GM21423 (cell line): ENCODE measurements at regions not wholly inside any gene's neighbourhood (a gene's known extent, or its start where the extent isn't known, plus 50 kb on each side); places are given as distances from the start of the nearest gene placed in this dataset.
"Not testable (repeated sequence)": the region's sequence is repeated elsewhere in the genome, so short reads cannot be mapped to it uniquely, and the experiment has no call there.

Source experiments
- ATAC-seq: cut with Tn5 transposase; IDR thresholded peaks from one replicate; pipeline ENCODE4 v1.9.1; 2021; ENCODE audit warnings: mild to moderate bottlenecking, moderate library complexity; ENCODE audit not compliant: unreplicated experiment

DNA sequence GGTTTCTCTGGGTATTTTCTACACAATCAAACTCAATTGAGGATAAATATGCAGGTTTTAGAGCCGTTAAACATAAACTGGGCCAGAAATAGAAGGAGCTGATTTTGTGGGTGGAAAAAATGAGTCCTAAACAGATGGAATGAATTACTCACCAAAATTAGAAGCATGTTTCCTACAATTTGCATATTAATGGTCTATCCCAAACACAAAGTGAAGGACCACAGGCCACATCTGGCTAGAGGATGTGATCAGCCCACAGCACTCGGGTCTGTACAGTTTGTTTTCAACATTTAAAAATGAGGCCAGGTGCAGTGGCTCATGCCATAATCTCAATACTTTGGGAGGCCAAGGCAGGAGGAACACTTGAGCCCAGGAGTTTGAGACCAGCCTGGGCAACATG, 296.3 kb downstream of the PREX1 start:
- ATAC-seq, result no peak

DNA sequence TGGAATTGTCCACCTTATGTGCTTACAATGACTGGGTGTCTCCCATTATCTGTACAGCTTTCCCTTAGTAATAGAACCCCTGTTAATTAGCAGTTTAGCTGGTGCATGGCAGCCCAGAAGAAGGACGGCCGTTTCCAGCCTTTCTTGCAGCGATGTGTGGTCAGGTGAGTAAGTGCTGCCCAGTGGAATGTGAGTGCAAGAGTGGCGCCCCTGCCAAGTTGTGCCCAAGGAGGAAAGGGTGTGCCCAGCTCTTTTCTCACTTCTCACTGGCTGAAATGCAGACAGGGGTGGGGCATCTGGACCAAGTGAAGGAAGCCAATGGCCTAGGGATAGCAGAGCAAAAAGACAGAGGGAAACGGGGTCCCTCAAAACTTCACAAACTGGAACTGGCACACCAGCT, 296.8 kb downstream of the PREX1 start:
- no peak for ATAC-seq

DNA sequence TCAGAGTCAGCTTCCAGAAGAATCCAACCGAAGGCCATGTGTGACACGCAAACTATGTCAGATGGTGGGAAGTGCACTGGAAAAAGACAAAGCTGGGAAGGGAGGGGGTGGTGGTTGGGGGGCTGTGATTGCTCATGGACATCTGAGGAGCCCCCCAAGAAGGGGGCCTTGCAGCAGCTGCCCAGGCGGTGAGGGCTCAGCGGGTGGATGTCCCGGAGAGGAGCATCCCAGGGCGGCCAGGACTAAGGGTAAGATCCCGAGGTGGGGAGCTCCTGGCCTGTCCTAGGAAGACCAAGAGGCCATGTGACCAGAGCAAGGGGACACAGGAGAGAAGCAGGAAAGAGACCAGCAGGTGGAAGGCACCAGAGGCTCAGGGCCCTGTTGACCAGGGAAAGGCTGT, 299.5 kb downstream of the PREX1 start:
- no peak for ATAC-seq

DNA sequence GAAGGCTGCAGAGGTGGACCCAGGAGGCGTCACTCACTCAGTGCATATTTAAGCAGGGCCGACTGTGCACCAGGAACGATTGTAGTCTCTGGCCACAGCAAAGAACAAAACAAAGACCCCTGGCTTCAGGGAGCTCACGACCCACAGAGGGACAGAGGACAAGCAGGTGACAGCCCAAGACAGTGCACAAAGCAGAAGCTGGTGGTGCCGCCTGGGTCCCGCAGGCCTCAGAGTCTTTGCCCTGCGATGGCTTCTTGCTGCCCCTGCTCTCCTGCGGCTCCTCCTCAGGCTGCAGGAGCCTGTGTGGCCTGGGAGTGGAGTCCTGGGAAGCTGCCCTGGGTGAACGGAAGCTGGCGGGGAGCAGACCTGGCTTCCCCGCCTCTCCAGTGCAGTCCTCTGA, 300.0 kb downstream of the PREX1 start:
- ATAC-seq, result no peak

DNA sequence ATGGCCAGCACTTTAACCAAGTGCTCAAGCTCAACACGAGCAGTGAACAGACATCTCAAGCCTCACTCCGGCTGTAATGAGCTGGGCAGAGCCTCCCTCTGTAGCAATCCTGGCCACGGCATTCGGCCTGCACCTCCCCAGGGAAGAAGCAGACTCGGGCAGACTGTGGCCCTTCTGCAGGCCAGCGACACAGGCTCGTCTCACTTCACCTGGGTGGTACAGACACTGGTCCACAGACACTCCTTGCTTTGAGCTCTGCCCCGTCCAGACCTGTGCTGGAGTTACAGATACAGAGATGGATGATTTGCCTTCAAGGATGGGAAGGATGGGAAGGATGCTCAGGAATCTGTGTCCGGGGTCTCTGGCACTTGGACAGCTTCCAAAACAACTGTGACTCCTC, 300.9 kb downstream of the PREX1 start:
- ATAC-seq, result no peak

DNA sequence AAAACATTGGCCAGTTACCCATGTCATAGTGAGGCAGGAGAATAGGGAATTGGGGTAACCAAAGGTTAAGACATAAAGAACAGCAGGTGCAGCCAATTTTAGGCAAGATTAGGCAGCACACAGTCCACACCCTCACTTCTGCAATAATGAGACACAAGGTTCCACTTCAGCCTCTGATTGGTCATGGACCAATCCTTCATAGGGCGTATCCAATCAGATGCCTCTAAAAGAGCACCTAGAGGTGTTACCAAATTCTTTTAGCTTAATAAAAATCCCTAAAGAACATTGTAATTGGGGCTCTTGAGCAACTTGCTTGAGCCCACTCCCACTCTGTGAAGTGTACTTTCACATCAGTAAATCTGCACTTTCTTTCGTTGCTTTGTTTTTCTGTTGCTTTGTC, 302.4 kb downstream of the PREX1 start:
- ATAC-seq, result no peak

DNA sequence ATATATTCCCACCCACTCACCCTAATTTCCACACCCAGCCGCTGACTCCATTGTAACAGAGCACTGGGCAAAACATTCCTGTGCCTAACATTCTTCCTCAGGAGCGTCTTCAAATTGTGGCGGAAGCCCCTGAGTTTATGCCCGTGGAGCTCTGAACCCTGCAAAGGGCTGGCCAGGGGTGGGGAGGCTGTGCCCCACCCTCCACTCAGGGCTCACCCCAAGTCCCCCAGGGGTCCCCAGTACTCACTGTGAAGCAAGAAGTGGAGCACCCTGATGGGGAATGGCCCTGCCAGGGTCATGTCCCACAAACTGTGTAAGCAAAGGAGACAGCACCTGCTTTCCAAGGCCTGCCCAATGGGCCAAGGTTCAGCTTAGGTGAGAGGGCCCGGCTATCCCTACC, 303.2 kb downstream of the PREX1 start:
- ATAC-seq, result no peak

DNA sequence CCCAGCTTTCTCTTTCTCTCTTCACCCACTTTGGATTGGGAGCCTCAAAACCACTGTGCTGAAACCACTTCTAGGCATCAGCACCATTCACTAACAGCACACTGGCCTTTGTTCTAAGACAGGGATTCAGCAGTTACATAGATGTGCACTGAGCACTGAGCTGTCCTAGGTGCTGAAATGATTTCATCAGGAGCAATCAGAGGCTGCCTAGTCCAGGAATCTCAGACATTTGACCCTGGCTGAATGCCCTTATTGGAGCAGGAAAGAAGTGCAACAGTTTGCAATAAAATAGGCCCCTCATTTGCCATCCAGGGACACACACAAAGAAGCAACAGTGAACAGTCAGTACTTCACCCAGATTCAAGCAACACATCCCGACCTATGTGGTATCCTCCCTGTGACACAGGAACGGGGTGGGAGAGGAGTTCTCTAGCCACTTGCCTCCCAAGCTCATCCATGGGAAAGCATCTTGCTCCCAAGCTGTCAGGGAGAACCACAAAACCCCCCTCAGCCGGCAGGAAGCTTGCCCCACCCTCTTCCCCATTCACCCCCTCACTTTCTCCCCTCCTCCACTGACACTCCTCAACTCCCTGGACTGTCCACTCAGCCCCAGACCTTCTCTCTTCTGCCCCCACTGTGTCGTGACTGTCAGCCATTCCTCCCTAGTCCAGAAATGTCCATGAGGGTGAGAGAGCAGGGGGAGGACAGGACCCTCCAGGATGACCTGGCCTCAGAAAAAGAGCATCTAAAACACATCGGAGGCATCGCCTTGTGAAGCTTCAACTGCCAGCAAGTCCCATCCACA, 304.4 kb downstream of the PREX1 start:
- no peak for ATAC-seq

DNA sequence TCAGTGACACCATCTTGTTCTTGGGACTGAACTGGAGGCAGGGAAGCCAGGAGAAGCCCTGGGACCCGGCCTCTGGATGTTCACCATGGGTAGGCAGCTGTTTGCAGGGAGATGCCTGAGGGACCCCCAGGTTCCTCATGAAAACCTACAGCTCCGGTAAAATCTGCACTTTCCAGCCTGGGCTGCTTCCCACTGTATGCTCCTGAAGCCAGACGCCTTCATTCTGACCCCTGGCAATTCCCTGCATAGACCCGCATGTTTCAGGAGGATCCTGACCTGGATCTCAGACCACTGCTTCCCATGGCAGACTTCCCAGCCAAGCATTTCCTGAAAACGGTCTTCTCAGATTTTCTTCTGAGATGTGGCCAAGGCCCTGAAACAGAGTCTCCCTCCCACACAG, 306.7 kb downstream of the PREX1 start:
- ATAC-seq, result no peak

DNA sequence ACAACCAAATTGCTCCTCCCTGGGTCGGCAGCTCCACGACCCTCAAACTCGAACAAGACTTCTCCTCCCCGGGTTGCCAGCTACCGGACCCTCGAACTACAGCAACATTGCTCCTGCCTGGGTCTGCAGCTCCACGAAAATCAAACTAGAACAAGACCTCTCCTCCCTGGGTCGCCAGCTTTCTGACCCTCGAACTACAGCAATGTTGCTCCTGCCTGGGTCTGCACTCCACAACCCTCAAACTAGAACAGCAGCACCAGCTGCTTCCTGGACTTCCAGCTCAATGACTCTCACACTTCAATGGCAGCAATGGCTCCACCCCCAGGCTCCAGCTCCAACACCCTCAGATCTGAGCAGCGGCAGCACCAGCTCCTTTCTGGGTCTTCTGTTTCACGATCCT, 311.6 kb downstream of the PREX1 start:
- ATAC-seq, result not testable (repeated sequence)

DNA sequence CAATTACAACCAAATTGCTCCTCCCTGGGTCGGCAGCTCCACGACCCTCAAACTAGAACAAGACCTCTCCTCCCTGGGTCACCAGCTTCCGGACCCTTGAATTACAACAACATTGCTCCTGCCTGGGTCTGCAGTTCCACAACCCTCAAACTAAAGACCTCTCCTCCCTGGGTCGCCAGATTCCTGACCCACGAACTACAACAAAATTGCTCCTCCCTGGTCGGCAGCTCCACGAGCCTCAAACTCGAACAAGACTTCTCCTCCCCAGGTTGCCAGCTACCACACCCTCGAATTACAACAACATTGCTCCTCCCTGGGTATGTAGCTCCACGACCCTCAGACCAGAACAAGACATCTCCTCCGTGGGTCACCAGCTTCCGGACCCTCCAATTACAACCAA, 313.2 kb downstream of the PREX1 start:
- not testable (repeated sequence) for ATAC-seq

DNA sequence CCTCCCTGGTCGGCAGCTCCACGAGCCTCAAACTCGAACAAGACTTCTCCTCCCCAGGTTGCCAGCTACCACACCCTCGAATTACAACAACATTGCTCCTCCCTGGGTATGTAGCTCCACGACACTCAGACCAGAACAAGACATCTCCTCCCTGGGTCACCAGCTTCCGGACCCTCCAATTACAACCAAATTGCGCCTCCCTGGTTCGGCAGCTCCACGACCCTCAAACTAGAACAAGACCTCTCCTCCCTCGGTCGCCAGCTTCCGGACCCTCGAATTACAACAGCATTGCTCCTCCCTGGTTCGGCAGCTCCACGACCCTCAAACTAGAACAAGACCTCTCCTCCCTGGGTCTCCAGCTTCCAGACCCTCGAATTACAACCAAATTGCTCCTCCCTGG, 315.3 kb downstream of the PREX1 start:
- ATAC-seq, result not testable (repeated sequence)

DNA sequence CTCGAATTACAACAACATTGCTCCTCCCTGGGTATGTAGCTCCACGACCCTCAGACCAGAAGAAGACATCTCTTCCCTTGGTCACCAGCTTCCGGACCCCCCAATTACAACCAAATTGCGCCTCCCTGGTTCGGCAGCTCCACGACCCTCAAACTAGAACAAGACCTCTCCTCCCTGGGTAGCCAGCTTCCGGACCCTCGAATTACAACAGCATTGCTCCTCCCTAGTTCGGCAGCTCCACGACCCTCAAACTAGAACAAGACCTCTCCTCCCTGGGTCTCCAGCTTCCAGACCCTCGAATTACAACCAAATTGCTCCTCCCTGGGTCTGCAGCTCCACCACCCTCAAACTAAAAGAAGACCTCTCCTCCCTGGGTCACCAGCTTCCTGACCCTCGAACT, 322.7 kb downstream of the PREX1 start:
- ATAC-seq, result not testable (repeated sequence)

DNA sequence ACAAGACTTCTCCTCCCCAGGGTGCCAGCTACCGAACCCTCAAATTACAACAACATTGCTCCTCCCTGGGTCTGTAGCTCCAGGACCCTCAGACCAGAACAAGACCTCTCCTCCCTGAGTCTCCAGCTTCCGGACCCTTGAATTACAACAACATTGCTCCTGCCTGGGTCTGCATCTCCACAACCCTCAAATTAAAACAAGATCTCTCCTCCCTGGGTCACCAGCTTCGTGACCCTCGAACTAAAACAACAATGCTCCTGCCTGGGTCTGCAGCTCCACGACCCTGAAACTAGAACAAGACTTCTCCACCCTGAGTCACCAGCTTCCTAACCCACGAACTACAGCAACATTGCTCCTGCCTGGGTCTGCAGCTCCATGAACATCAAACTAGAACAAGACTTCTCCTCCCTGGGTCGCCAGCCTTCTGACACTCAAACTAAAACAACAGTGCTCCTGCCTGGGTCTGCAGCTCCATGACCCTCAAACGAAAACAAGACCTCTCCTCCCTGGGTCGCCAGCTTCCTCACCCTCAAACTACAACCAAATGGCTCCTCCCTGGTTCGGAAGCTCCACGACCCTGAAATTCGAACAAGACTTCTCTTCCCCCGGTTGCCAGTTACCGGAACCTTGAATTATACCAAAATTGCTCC, 324.5 kb downstream of the PREX1 start:
- ATAC-seq, result no peak

DNA sequence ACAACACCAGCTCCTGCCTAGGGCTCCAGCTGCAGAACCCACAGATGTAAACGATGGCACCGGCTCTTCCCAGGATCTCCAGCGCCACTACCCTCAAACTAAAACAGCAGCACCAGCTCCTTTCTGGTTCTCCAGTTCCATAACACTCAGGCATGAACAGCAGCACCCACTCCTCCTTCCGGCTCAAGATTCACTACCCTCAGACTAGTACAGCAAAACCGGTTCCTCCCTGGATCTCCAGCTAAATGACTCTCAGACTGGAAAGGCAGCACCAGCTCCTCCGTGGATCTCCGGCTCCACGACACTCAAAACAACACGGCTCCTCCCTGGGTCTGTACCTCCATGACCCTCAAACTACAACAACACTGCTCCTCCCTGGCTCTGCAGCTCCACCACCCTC, 325.0 kb downstream of the PREX1 start:
- ATAC-seq, result no peak

DNA sequence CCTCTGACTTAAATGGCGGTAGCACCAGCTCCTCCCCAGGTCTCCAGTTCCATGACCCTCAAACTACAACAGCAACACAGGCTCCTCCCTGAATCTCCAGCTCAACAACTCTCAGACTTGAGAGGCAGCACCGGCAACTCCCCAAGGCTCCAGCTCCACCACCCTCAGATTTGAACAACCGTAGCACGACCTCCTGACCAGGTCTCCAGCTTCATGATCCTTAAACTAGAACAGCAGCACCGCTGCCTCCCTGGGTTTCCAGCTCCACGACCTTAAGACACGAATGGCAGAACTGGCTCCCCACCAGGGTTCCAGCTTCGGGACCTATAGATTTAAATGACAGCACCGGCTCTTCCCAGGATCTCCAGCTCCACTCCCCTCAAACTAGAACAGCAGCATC, 325.8 kb downstream of the PREX1 start:
- no peak for ATAC-seq

DNA sequence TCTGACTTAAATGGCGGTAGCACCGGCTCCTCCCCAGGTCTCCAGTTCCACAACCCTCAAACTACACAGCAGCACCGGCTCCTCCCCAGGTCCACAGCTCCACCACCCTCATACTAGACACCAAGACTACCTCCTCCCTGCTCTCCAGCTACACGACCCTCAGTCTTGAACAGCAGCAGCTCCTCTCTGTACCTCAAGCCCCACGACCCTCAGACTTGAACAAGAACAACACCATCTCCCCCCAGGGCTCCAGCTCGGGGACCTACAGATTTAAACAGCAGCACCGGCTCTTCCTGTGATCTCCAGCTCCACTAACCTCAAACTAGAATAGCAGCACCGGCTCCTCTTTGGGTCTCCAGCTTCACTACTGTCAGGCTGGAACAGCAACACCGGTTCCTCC, 326.9 kb downstream of the PREX1 start:
- not testable (repeated sequence) for ATAC-seq

DNA sequence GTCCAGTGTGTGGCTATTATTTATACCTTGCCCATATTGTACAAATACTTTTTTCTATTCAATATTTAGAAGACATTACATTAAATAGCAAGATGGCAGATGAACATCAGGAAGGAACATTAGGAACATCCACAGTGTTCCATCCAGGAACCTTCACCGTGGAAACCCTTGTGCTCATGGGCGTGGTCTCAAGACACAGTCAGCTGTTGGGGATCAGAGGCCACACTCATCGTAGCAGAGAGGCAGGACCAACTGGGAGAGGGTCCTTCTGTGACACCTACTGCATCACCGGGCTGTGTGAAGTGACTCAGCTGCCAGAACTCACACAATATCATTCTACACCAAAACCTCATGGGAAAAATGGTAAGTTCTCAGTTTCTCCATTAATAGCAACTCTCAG, 328.9 kb downstream of the PREX1 start:
- not testable (repeated sequence) for ATAC-seq

DNA sequence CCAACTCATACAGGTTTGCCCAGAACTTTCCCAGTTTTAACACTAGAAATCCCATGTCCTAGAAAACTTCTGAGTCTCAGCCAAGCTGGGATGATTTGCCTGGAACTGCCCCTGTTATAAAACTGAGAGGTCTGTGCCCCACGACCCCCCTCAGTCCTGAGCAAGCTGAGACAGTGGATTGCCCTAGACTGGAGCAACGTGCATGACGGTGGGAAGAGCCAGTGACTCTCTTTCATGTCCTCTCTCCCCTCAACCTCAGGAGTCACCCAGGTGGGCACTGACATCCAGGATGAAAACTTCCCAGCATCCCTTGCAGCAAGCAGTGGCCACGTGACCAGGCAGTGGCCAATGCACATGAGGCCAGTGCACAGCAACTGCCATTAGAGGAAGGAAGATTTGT, 329.7 kb downstream of the PREX1 start:
- ATAC-seq, result not testable (repeated sequence)

DNA sequence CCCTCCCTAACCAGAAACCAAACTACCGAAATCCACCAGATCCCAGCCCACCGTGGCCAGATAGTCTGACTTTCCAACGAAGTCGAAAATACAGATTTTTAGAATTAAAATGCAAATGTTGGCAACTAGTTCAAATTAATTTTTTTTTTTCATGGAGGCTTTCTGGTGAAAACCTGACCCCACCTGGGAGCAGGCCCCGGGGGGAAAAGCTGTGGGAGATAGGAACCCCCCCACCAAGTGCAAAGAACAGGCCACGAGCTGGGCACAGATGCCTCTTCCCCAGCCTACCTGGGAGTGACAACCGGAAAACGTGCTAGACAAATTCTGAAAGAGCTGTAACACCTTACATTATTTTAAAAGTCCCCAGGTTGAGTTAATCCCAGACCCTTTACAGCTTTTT, 333.8 kb downstream of the PREX1 start:
- no peak for ATAC-seq

DNA sequence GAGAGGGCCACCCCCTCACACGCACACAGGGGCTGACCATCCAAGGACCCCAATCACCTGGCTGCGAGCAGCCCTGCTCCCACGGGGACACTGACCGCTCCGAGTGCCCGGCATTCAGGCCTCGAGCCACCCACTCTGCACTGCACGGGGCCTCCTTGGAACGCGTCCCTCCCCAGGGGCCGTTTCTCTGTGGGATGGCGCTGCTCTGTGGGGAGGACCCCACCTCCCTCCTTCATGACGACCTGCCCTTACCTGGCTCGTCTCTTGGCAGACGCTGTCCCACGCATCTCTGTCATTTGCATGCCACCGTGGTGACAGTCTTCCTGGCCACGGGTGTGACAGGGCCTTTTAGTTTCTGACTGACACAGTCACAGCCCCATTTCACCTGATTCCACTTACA, 334.5 kb downstream of the PREX1 start:
- ATAC-seq, result not testable (repeated sequence)

DNA sequence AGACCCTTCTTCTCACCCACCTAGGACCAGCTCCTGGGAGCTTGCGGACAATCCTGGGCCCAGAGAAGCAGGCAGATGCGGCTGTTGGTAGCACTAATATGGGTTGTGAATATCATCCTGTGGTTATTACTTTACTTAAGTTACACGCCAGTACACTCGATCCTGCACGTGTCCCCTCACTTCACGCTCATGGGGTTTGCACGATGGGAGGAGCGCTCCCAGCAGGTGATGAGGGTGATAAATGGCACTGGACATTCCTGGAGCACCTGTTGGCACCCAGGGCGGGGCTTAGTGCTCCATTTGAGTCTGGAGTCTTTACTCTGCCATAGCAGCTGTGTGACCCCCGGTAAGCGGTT, 335.1 kb downstream of the PREX1 start:
- no peak for ATAC-seq
